Memory B cell (primary cell): ENCODE measurements at regions not wholly inside any gene's neighbourhood (a gene's known extent, or its start where the extent isn't known, plus 50 kb on each side); places are given as distances from the start of the nearest gene placed in this dataset.

ENCODE experiments used
- ATAC-seq: fragments of 150-1000 bp; cut with Tn5 transposase; 2 replicates; pipeline ENCODE4 v1.10.0; 2021; ENCODE audit warnings: low read depth, mild to moderate bottlenecking, moderate library complexity
- DNase-seq, 2 donors: peaks; one replicate each; pipeline ENCODE4 v3.0.0; 2022; ENCODE audit warnings: low spot score in 2 of 2
- H3K27ac Mint-ChIP-seq: one replicate; pipeline ENCODE4 v1.8.0; 2022; ENCODE audit warnings: mild to moderate bottlenecking, moderate library complexity, mixed read lengths
- H3K27me3 Mint-ChIP-seq: one replicate; pipeline ENCODE4 v1.8.0; 2022; ENCODE audit warnings: mixed read lengths
- H3K36me3 Mint-ChIP-seq: one replicate; pipeline ENCODE4 v1.8.0; 2022; ENCODE audit warnings: mild to moderate bottlenecking, mixed read lengths
- H3K4me1 Mint-ChIP-seq: one replicate; pipeline ENCODE4 v1.8.0; 2022; ENCODE audit warnings: mixed read lengths
- H3K4me3 Mint-ChIP-seq: one replicate; pipeline ENCODE4 v1.8.0; 2022; ENCODE audit warnings: mild to moderate bottlenecking, moderate library complexity, mixed read lengths
- H3K9me3 Mint-ChIP-seq: one replicate; pipeline ENCODE4 v1.8.0; 2022; ENCODE audit warnings: mixed read lengths

GRCh38 chr18:45539491-45539891 lies 75.8 kb upstream of the SLC14A2 start:
- Mint-ChIP-seq H3K36me3 (peaks cover 2% of the 10 kb centered on the region), H3K27ac (no peak overlapping the region), H3K9me3 (peaks cover 8% of the 10 kb centered on the region), H3K4me3 (no peak overlapping the region), H3K4me1 (no peaks in the 10 kb centered on the region), H3K27me3 (peaks cover 7% of the 10 kb centered on the region)
- DNase-seq (no peak), ATAC-seq (no peak)

- peaks cover 7% of the 10 kb centered on the region for H3K27me3 Mint-ChIP-seq
- no peaks in the 10 kb centered on the region for H3K4me1 Mint-ChIP-seq
- peaks cover 8% of the 10 kb centered on the region for H3K9me3 Mint-ChIP-seq
- H3K27ac Mint-ChIP-seq, result no peak overlapping the region
- peaks cover 2% of the 10 kb centered on the region for H3K36me3 Mint-ChIP-seq
- DNase-seq (no peak), ATAC-seq (no peak)
- no peak overlapping the region for H3K4me3 Mint-ChIP-seq
Measured at GRCh38 chr18:45540125-45540524, 75.2 kb upstream of the SLC14A2 start.

- peaks cover 3% of the 10 kb centered on the region for H3K27me3 Mint-ChIP-seq
- no peak for DNase-seq
- H3K9me3 Mint-ChIP-seq, result peaks cover 8% of the 10 kb centered on the region
- no peak overlapping the region for H3K4me3 Mint-ChIP-seq
- H3K36me3 Mint-ChIP-seq, result peaks cover 2% of the 10 kb centered on the region
- H3K4me1 Mint-ChIP-seq, result no peaks in the 10 kb centered on the region
- H3K27ac Mint-ChIP-seq, result no peak overlapping the region
- ATAC-seq, result no peak
Measured at GRCh38 chr18:45541421-45541820, 73.9 kb upstream of the SLC14A2 start.

GRCh38 chr18:45542043-45542442 lies 73.2 kb upstream of the SLC14A2 start:
- Mint-ChIP-seq H3K27me3 (peaks cover 2% of the 10 kb centered on the region), H3K36me3 (peaks cover 2% of the 10 kb centered on the region), H3K9me3 (peaks cover 8% of the 10 kb centered on the region), H3K4me1 (no peaks in the 10 kb centered on the region), H3K27ac (no peak overlapping the region), H3K4me3 (no peak overlapping the region)
- ATAC-seq (no peak), DNase-seq (no peak)

GRCh38 chr18:45547910-45548309 lies 67.4 kb upstream of the SLC14A2 start:
- no peak for DNase-seq
- Mint-ChIP-seq H3K4me1 (no peaks in the 10 kb centered on the region), H3K4me3 (no peak overlapping the region), H3K36me3 (no peaks in the 10 kb centered on the region), H3K9me3 (no peaks in the 10 kb centered on the region), H3K27me3 (peaks cover 11% of the 10 kb centered on the region), H3K27ac (no peak overlapping the region)
- ATAC-seq, result no peak

- no peaks in the 10 kb centered on the region for H3K4me1 Mint-ChIP-seq
- H3K36me3 Mint-ChIP-seq, result no peaks in the 10 kb centered on the region
- H3K27ac Mint-ChIP-seq, result no peak overlapping the region
- peaks cover 11% of the 10 kb centered on the region for H3K27me3 Mint-ChIP-seq
- ATAC-seq (no peak), DNase-seq (no peak)
- no peaks in the 10 kb centered on the region for H3K9me3 Mint-ChIP-seq
- no peak overlapping the region for H3K4me3 Mint-ChIP-seq
Measured at GRCh38 chr18:45548614-45549013, 66.7 kb upstream of the SLC14A2 start.

GRCh38 chr18:45549290-45549689 lies 66.0 kb upstream of the SLC14A2 start:
- no peaks in the 10 kb centered on the region for H3K4me1 Mint-ChIP-seq
- H3K27ac Mint-ChIP-seq, result no peak overlapping the region
- H3K4me3 Mint-ChIP-seq, result no peak overlapping the region
- H3K9me3 Mint-ChIP-seq, result no peaks in the 10 kb centered on the region
- peaks cover 11% of the 10 kb centered on the region for H3K27me3 Mint-ChIP-seq
- no peaks in the 10 kb centered on the region for H3K36me3 Mint-ChIP-seq
- no peak for DNase-seq
- no peak for ATAC-seq

GRCh38 chr18:45551142-45551815 lies 64.0 kb upstream of the SLC14A2 start:
- Mint-ChIP-seq H3K36me3 (no peaks in the 10 kb centered on the region), H3K4me1 (no peaks in the 10 kb centered on the region), H3K27me3 (peaks cover 11% of the 10 kb centered on the region), H3K9me3 (no peaks in the 10 kb centered on the region), H3K27ac (no peak overlapping the region), H3K4me3 (no peak overlapping the region)
- ATAC-seq (no peak), DNase-seq (no peak)

GRCh38 chr18:45553723-45554388 lies 61.4 kb upstream of the SLC14A2 start:
- no peak for DNase-seq
- peaks cover 7% of the 10 kb centered on the region for H3K27me3 Mint-ChIP-seq
- no peak overlapping the region for H3K27ac Mint-ChIP-seq
- no peak for ATAC-seq
- H3K36me3 Mint-ChIP-seq, result no peaks in the 10 kb centered on the region
- no peaks in the 10 kb centered on the region for H3K9me3 Mint-ChIP-seq
- no peak overlapping the region for H3K4me3 Mint-ChIP-seq
- no peaks in the 10 kb centered on the region for H3K4me1 Mint-ChIP-seq

GRCh38 chr18:45554389-45554737 lies 60.9 kb upstream of the SLC14A2 start:
- Mint-ChIP-seq H3K9me3 (no peaks in the 10 kb centered on the region), H3K4me1 (no peaks in the 10 kb centered on the region), H3K36me3 (no peaks in the 10 kb centered on the region), H3K27ac (no peak overlapping the region), H3K4me3 (no peak overlapping the region), H3K27me3 (peaks cover 3% of the 10 kb centered on the region)
- ATAC-seq (no peak), DNase-seq (no peak)

- H3K27ac Mint-ChIP-seq, result no peak overlapping the region
- no peak overlapping the region for H3K4me3 Mint-ChIP-seq
- no peaks in the 10 kb centered on the region for H3K4me1 Mint-ChIP-seq
Measured at GRCh38 chr18:45556222-45556621, 59.1 kb upstream of the SLC14A2 start.

GRCh38 chr18:45557287-45557686 lies 58.0 kb upstream of the SLC14A2 start:
- H3K27ac Mint-ChIP-seq, result no peak overlapping the region

More at GRCh38 chr18:45556222-45556621, 59.1 kb upstream of the SLC14A2 start:
- Mint-ChIP-seq H3K36me3 (no peaks in the 10 kb centered on the region), H3K27me3 (peaks cover 7% of the 10 kb centered on the region), H3K9me3 (no peaks in the 10 kb centered on the region)
- no peak for DNase-seq
- ATAC-seq, result no peak

GRCh38 chr18:45557779-45558178 lies 57.5 kb upstream of the SLC14A2 start:
- peaks cover 5% of the 10 kb centered on the region for H3K27me3 Mint-ChIP-seq
- no peaks in the 10 kb centered on the region for H3K36me3 Mint-ChIP-seq
- ATAC-seq (no peak), DNase-seq (no peak)
- H3K27ac Mint-ChIP-seq, result no peak overlapping the region
- no peaks in the 10 kb centered on the region for H3K9me3 Mint-ChIP-seq
- no peaks in the 10 kb centered on the region for H3K4me1 Mint-ChIP-seq
- no peak overlapping the region for H3K4me3 Mint-ChIP-seq

More at GRCh38 chr18:45557287-45557686, 58.0 kb upstream of the SLC14A2 start:
- DNase-seq, result no peak
- no peak for ATAC-seq
- Mint-ChIP-seq H3K27me3 (peaks cover 9% of the 10 kb centered on the region), H3K4me1 (no peaks in the 10 kb centered on the region), H3K9me3 (no peaks in the 10 kb centered on the region), H3K36me3 (no peaks in the 10 kb centered on the region), H3K4me3 (no peak overlapping the region)

GRCh38 chr18:45559258-45559657 lies 56.0 kb upstream of the SLC14A2 start:
- Mint-ChIP-seq H3K27ac (no peak overlapping the region), H3K27me3 (peaks cover 5% of the 10 kb centered on the region), H3K4me1 (no peaks in the 10 kb centered on the region), H3K9me3 (no peaks in the 10 kb centered on the region), H3K36me3 (no peaks in the 10 kb centered on the region), H3K4me3 (no peak overlapping the region)
- ATAC-seq, result no peak
- no peak for DNase-seq

- Mint-ChIP-seq H3K4me3 (no peak overlapping the region), H3K27ac (no peak overlapping the region), H3K9me3 (no peaks in the 10 kb centered on the region), H3K4me1 (no peaks in the 10 kb centered on the region), H3K27me3 (peaks cover 8% of the 10 kb centered on the region), H3K36me3 (no peaks in the 10 kb centered on the region)
- DNase-seq (no peak), ATAC-seq (no peak)
Measured at GRCh38 chr18:45560870-45561269, 54.4 kb upstream of the SLC14A2 start.
